ENCODE measurements at regions not wholly inside any gene's neighbourhood (a gene's known extent, or its start where the extent isn't known, plus 50 kb on each side); places are given as distances from the start of the nearest gene placed in this dataset.

DNA sequence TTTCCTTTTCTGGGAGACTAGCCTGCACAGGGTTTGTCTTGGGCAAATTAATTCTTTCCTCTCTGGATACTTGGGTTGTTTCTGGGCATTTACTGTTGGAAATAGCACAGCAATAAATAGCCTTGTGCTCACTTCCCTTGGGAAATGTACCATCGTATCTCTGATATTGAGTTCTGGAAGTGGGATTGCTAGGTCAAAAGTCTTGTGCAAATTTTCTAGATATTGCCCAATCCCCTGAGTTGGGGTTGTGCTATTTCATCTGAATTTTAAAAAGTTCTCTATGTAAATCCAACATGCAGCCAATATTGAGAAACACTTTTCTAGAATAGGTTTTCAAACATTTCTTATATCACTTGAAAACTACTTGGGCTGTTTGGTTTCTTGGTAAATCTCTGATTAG, 64.0 kb upstream of the ELOVL5 start:
- H4K20me1 ChIP-seq (ENCODE audit: insufficient read depth) = no peaks in the 10 kb centered on the region
- H3K4me2 ChIP-seq (ENCODE audit: low read length) = no peak overlapping the region
- H3K4me3 ChIP-seq (ENCODE audit: low read length) = no peak overlapping the region
- H3K27ac ChIP-seq (ENCODE audit: low read length) = no peak overlapping the region
- no peaks in the 10 kb centered on the region for H3K27me3 ChIP-seq (ENCODE audit: insufficient read depth, low read depth, low read length)
- TF ChIP-seq SMC3 (conservative IDR thresholded peaks at IDR 0.05; ENCODE audit: poor library complexity) = no peak
- TF ChIP-seq, protein P1, sequence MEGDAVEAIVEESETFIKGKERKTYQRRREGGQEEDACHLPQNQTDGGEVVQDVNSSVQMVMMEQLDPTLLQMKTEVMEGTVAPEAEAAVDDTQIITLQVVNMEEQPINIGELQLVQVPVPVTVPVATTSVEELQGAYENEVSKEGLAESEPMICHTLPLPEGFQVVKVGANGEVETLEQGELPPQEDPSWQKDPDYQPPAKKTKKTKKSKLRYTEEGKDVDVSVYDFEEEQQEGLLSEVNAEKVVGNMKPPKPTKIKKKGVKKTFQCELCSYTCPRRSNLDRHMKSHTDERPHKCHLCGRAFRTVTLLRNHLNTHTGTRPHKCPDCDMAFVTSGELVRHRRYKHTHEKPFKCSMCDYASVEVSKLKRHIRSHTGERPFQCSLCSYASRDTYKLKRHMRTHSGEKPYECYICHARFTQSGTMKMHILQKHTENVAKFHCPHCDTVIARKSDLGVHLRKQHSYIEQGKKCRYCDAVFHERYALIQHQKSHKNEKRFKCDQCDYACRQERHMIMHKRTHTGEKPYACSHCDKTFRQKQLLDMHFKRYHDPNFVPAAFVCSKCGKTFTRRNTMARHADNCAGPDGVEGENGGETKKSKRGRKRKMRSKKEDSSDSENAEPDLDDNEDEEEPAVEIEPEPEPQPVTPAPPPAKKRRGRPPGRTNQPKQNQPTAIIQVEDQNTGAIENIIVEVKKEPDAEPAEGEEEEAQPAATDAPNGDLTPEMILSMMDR (IDR thresholded peaks at IDR 0.05; ENCODE audit: poor library complexity, severe bottlenecking) = no peak
- no peak for TF ChIP-seq POLR2AphosphoS5 (IDR thresholded peaks at IDR 0.05)
- TF ChIP-seq EZH2 (IDR thresholded peaks at IDR 0.05; ENCODE audit: borderline replicate concordance, insufficient read depth, low read length, poor library complexity, severe bottlenecking) = no peak
- no peak for TF ChIP-seq MXI1 (conservative IDR thresholded peaks at IDR 0.05; ENCODE audit: poor library complexity, severe bottlenecking)
- no peak for TF ChIP-seq EP300 (conservative IDR thresholded peaks at IDR 0.05; ENCODE audit: poor library complexity, severe bottlenecking)
- TF ChIP-seq RAD21 (conservative IDR thresholded peaks at IDR 0.05) = no peak
- TF ChIP-seq TAF1 (IDR thresholded peaks at IDR 0.05; ENCODE audit: low read depth) = no peak
- TF ChIP-seq, protein P2, sequence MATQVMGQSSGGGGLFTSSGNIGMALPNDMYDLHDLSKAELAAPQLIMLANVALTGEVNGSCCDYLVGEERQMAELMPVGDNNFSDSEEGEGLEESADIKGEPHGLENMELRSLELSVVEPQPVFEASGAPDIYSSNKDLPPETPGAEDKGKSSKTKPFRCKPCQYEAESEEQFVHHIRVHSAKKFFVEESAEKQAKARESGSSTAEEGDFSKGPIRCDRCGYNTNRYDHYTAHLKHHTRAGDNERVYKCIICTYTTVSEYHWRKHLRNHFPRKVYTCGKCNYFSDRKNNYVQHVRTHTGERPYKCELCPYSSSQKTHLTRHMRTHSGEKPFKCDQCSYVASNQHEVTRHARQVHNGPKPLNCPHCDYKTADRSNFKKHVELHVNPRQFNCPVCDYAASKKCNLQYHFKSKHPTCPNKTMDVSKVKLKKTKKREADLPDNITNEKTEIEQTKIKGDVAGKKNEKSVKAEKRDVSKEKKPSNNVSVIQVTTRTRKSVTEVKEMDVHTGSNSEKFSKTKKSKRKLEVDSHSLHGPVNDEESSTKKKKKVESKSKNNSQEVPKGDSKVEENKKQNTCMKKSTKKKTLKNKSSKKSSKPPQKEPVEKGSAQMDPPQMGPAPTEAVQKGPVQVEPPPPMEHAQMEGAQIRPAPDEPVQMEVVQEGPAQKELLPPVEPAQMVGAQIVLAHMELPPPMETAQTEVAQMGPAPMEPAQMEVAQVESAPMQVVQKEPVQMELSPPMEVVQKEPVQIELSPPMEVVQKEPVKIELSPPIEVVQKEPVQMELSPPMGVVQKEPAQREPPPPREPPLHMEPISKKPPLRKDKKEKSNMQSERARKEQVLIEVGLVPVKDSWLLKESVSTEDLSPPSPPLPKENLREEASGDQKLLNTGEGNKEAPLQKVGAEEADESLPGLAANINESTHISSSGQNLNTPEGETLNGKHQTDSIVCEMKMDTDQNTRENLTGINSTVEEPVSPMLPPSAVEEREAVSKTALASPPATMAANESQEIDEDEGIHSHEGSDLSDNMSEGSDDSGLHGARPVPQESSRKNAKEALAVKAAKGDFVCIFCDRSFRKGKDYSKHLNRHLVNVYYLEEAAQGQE (IDR thresholded peaks at IDR 0.05; ENCODE audit: borderline replicate concordance) = no peak
- H3K36me3 ChIP-seq (ENCODE audit: insufficient read depth, low read length) = no peaks in the 10 kb centered on the region
- H3K9me3 ChIP-seq (ENCODE audit: low read length) = no peaks in the 10 kb centered on the region
- no peak overlapping the region for H2AFZ ChIP-seq (ENCODE audit: low read depth, low read length)
- no peaks in the 10 kb centered on the region for H3K79me2 ChIP-seq (replicated peaks; ENCODE audit: insufficient read depth, low read length)
- no peak overlapping the region for H3K9ac ChIP-seq (ENCODE audit: low read length)
- no peaks in the 10 kb centered on the region for H3K9me2 ChIP-seq (ENCODE audit: insufficient read depth, low read length)
- H3F3A ChIP-seq (ENCODE audit: insufficient read depth, low read length, poor library complexity, severe bottlenecking) = no peaks in the 10 kb centered on the region

DNA sequence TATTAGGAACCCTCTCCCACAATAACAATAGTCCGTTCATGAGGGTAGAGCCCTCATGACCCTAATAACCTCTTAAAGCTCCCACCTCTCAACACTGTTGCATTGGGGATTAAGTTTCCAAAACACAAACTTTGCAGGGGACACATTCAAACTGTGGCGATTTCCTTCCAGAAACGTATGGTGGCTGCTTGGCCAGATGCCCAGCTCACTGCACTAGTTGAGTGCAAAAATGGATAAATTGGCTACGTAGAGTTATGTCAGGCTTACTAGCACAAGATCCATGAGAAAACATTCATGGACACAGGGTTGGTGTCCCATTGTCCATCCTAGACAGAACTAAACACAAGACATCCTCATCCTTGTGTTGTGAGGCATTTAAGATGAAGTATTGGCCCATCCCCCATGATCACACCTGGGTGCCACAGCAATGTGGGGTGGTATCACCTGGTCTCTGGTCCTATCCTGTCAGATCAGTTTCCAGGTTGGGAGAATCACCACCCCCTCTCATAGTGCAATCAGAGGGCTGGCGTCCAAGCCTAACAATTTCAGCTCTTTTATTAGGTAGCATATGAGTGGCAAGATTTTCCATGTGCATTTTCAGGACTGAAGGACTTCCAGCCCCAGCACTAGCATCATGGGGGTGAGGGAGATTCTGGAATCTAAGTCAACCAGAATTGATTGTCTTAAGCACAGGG, 63.4 kb upstream of the ELOVL5 start:
- Histone ChIP-seq H3K4me2 (ENCODE audit: low read length) (no peak overlapping the region), H3K9me2 (ENCODE audit: insufficient read depth, low read length) (no peaks in the 10 kb centered on the region), H3K9ac (ENCODE audit: low read length) (no peak overlapping the region), H3F3A (ENCODE audit: insufficient read depth, low read length, poor library complexity, severe bottlenecking) (no peaks in the 10 kb centered on the region), H2AFZ (ENCODE audit: low read depth, low read length) (no peak overlapping the region), H3K36me3 (ENCODE audit: insufficient read depth, low read length) (no peaks in the 10 kb centered on the region), H4K20me1 (ENCODE audit: insufficient read depth) (no peaks in the 10 kb centered on the region), H3K79me2 (replicated peaks; ENCODE audit: insufficient read depth, low read length) (no peaks in the 10 kb centered on the region), H3K4me3 (ENCODE audit: low read length) (no peak overlapping the region), H3K9me3 (ENCODE audit: low read length) (no peaks in the 10 kb centered on the region), H3K27ac (ENCODE audit: low read length) (no peak overlapping the region), H3K27me3 (ENCODE audit: insufficient read depth, low read depth, low read length) (no peaks in the 10 kb centered on the region)
- TF ChIP-seq SMC3 (conservative IDR thresholded peaks at IDR 0.05; ENCODE audit: poor library complexity) (no peak), MXI1 (conservative IDR thresholded peaks at IDR 0.05; ENCODE audit: poor library complexity, severe bottlenecking) (no peak), POLR2AphosphoS5 (IDR thresholded peaks at IDR 0.05) (no peak), RAD21 (conservative IDR thresholded peaks at IDR 0.05) (no peak)
- TF ChIP-seq, protein P2 (IDR thresholded peaks at IDR 0.05; ENCODE audit: borderline replicate concordance) = no peak

Data from neural cell (in vitro differentiated cells).